Brain microvascular endothelial cell (primary cell): ENCODE measurements at regions not wholly inside any gene's neighbourhood (a gene's known extent, or its start where the extent isn't known, plus 50 kb on each side); places are given as distances from the start of the nearest gene placed in this dataset.

Source experiments
- DNase-seq: peaks from one replicate; pipeline ENCODE4 v3.0.0-alpha.2; 2020
- H3K27ac ChIP-seq: fragments of 250-450 bp; sonication (Bioruptor Pico); 2 replicates; pipeline ENCODE4 v1.5.1; 2020; ENCODE audit warnings: mild to moderate bottlenecking, moderate library complexity
- H3K27me3 ChIP-seq: fragments of 250-450 bp; sonication (Bioruptor Pico); replicated peaks from 2 replicates; pipeline ENCODE4 v1.5.1; 2020; ENCODE audit warnings: mild to moderate bottlenecking
- H3K36me3 ChIP-seq: fragments of 250-450 bp; sonication (Bioruptor Pico); replicated peaks from 2 replicates; pipeline ENCODE4 v1.5.1; 2020; ENCODE audit warnings: mild to moderate bottlenecking
- H3K4me3 ChIP-seq: 2 replicates; pipeline ENCODE4 v1.5.1; 2011; ENCODE audit warnings: low read depth, mild to moderate bottlenecking, control low read depth, low read length, moderate library complexity
- CTCF ChIP-seq: IDR thresholded peaks from 2 replicates; pipeline ENCODE4 v1.5.1; 2011; ENCODE audit warnings: low read depth, mild to moderate bottlenecking, moderate library complexity, low read length, control low read depth, inconsistent platforms; ENCODE audit errors: missing control alignments
- in situ Hi-C: cut with HindIII; loops from 2 replicates; pipeline ENCODE4 v1.10.0; 2017; ENCODE audit warnings: low sequenced_read_pairs, low pct_ligation_motif_present

DNA sequence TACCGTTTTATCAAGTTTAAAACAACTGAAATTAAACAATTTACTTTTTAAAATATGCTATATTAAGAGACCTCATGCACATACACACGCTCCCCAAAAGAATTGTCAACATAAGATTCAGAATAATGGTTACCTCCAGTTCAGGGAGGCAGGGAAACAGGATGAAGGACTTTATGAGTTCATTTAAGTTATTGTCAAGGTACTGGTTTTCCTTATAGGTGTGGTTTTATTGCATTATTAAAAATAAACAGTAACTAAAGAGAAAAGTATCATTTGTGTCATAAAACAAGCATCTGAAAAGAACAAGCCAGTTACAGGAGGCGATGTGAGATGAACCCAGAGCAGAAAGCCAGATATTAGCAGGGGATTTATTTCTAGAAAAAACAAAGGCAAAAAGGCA, 2376.7 kb downstream of the MAT2B start:
- no peaks in the 10 kb centered on the region for H3K27me3 ChIP-seq
- in situ Hi-C loops, result no loop called here
- no peak for TF ChIP-seq CTCF
- H3K36me3 ChIP-seq, result no peaks in the 10 kb centered on the region
- no peak for DNase-seq
- no peak overlapping the region for H3K4me3 ChIP-seq
- no peak overlapping the region for H3K27ac ChIP-seq

DNA sequence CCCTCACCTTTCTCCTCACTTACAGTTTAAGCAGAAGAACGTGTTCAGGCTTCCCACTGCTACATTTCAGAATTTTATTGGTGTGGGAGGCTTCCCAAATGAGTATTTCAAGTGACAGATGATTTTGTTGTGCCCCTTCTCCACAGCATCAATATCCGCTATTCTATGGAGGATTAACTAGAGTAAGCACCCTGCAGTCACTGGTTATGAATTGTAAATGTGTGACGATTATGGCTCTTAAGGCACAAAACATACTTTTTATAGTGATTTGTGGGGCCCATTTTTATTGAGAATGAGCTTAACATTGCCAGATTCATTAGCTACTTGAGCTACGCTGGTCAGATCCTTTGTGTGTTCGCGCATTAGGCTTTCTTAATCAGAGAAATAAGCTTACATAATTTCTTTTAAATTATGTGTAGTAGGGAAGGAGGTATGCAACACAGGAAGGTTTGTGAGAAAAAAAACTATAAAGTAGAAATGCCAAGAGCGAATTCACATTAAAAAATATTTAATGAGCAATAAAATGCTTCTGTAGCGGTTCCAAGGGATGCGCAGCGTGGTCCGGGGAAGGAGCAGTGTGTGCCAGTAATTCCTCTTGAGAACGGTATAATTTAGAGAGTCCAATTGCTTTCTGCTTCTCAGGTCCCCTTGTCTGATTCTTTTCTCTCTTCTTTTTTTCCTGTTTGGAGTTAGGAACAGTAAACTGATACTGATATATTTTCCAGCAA, 2380.4 kb downstream of the MAT2B start:
- H3K27me3 ChIP-seq, result no peaks in the 10 kb centered on the region
- H3K27ac ChIP-seq, result no peak overlapping the region
- in situ Hi-C loops, result no loop called here
- TF ChIP-seq CTCF, result no peak
- DNase-seq, result no peak
- H3K36me3 ChIP-seq, result no peaks in the 10 kb centered on the region
- no peak overlapping the region for H3K4me3 ChIP-seq

GRCh38 chr5:165887147-165887546, 2381.7 kb downstream of the MAT2B start:
- TF ChIP-seq CTCF, result no peak
- Histone ChIP-seq H3K36me3 (no peaks in the 10 kb centered on the region), H3K27me3 (no peaks in the 10 kb centered on the region), H3K27ac (no peak overlapping the region), H3K4me3 (no peak overlapping the region)
- no peak for DNase-seq
- in situ Hi-C loops, result no loop called here

DNA sequence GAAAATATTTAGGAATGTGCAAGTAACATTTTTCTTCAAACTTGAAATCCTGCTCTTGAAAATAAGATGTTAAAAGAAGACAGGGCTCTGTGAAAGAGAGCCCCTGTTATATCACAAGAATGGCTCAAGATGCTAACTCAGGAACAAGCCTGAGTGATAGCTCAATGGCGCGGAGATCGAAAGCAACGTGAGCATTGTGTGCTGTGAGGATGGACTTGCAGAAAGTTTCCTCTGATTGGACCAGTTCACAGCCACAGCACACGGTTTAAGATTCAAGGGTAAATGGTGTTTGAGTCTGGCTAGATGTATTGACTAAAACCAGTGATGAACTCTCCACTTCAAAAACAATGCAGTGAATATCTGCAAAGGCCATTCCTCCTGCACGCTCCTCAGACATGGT, 2387.0 kb downstream of the MAT2B start:
- Histone ChIP-seq H3K4me3 (no peak overlapping the region), H3K36me3 (no peaks in the 10 kb centered on the region), H3K27ac (no peak overlapping the region), H3K27me3 (no peaks in the 10 kb centered on the region)
- in situ Hi-C loops, result no loop called here
- no peak for DNase-seq
- no peak for TF ChIP-seq CTCF

- H3K36me3 ChIP-seq, result no peaks in the 10 kb centered on the region
- DNase-seq, result no peak
- no peak overlapping the region for H3K27ac ChIP-seq
- in situ Hi-C loops, result no loop called here
- no peak for TF ChIP-seq CTCF
- no peak overlapping the region for H3K4me3 ChIP-seq
- H3K27me3 ChIP-seq, result no peaks in the 10 kb centered on the region
Measured at GRCh38 chr5:165894916-165895315, 2389.5 kb downstream of the MAT2B start.

- Histone ChIP-seq H3K36me3 (no peaks in the 10 kb centered on the region), H3K27me3 (no peaks in the 10 kb centered on the region), H3K27ac (no peak overlapping the region), H3K4me3 (no peak overlapping the region)
- in situ Hi-C loops, result no loop called here
- TF ChIP-seq CTCF, result no peak
- DNase-seq, result no peak
Measured at GRCh38 chr5:165903835-165904234, 2387.6 kb upstream of the WWC1 start.
